Activated CD8-positive, alpha-beta memory T cell treated with anti-CD3 and anti-CD28 coated beads, Interleukin-2, amount 10 ng/mL, durations not matched to agents 7 days and 5 days (primary cell): ENCODE measurements at regions not wholly inside any gene's neighbourhood (a gene's known extent, or its start where the extent isn't known, plus 50 kb on each side); places are given as distances from the start of the nearest gene placed in this dataset.

Experiments
- ATAC-seq: fragments of 150-1000 bp; cut with Tn5 transposase; one replicate; pipeline ENCODE4 v1.10.0; 2021; ENCODE audit warnings: moderate library complexity
- CTCF ChIA-PET: fragments of 350-600 bp; sonication (Branson Sonifier 250); formaldehyde crosslinking; loops from one replicate; lab custom pipeline; 2021; ENCODE audit warnings: antibody characterized with exemption; lab: Charles Lee
- DNase-seq: peaks from one replicate; pipeline ENCODE4 v3.0.0-alpha.2; 2020
- H3K27ac Mint-ChIP-seq: one replicate; pipeline ENCODE4 v1.8.0; 2021; ENCODE audit warnings: mild to moderate bottlenecking, mixed read lengths
- H3K27me3 Mint-ChIP-seq: one replicate; pipeline ENCODE4 v1.8.0; 2021; ENCODE audit warnings: mixed read lengths
- H3K36me3 Mint-ChIP-seq: one replicate; pipeline ENCODE4 v1.8.0; 2021; ENCODE audit warnings: mild to moderate bottlenecking, mixed read lengths
- H3K4me1 Mint-ChIP-seq: one replicate; pipeline ENCODE4 v1.8.0; 2021; ENCODE audit warnings: mixed read lengths
- H3K4me3 Mint-ChIP-seq: one replicate; pipeline ENCODE4 v1.8.0; 2021; ENCODE audit warnings: mild to moderate bottlenecking, moderate library complexity, mixed read lengths
- H3K9me3 Mint-ChIP-seq: one replicate; pipeline ENCODE4 v1.8.0; 2022; ENCODE audit warnings: low read depth, mixed read lengths

DNA sequence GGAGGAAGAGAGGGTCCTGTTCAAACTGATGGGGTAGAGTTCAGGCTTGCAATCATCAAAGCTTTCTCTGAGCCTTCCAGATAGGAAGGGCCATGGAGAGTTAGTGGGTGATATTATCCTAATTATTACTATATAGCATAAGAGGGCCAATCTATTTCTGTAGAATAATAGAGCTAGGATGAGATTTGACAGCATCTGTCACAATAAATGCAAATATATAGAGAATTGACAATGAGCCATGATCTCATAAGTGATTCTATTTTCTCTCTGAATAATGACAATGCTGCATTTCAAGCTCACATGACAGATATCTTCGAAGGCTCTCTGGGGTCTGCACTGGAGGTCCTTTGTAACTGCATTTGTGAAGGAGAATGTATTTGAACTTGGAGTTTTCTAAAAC, 521.9 kb upstream of the CELF4 start:
- CTCF ChIA-PET, result no interaction called here
- Mint-ChIP-seq H3K9me3 (peaks cover 4% of the 10 kb centered on the region), H3K4me1 (no peaks in the 10 kb centered on the region), H3K27ac (no peak overlapping the region), H3K27me3 (no peaks in the 10 kb centered on the region), H3K4me3 (no peak overlapping the region), H3K36me3 (no peaks in the 10 kb centered on the region)
- ATAC-seq, result no peak
- no peak for DNase-seq

DNA sequence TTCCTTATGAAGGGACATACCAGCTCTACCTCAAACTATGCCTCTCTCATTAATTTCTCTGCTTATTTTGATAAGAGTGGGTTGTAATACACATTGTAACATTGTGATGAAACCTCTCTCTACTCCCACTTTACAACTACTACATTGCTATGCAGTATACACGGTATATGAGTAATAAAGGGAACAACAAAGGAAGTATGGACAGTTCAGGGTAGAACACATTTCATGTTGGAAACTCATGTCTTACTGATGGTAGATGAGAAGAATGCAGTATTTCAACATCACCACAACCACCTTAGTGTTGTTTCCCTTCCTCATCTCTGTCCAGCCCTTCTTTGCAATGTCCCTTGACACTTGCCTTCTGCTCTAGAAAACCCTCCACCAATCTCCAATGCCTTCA, 515.9 kb upstream of the CELF4 start:
- no peaks in the 10 kb centered on the region for H3K27me3 Mint-ChIP-seq

DNA sequence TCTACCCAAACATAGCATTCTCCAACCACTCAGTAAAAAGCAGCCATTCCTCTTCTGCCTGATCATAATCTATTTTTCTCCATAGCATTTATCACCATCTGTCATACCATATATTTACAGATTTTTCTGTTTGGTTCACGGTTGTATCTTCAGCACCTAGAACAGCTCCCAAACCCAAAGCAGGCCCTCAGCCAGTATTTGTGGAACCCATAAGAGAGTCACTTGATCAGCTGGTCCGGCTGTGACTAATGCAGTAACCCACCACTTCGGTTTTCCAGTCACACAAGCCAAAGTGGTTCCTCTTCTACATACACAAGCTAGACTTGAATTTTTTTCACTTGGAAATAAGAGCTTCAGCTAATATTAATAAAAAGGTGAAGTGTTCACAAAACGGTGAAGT, 511.6 kb upstream of the CELF4 start:
- Mint-ChIP-seq H3K4me1 (no peaks in the 10 kb centered on the region), H3K27me3 (no peaks in the 10 kb centered on the region), H3K9me3 (peaks cover 4% of the 10 kb centered on the region), H3K27ac (no peak overlapping the region), H3K36me3 (no peaks in the 10 kb centered on the region), H3K4me3 (no peak overlapping the region)
- DNase-seq (no peak), ATAC-seq (no peak)
- CTCF ChIA-PET, result no interaction called here

More for the DNA sequence above, 515.9 kb upstream of the CELF4 start:
- Mint-ChIP-seq H3K9me3 (peaks cover 4% of the 10 kb centered on the region), H3K36me3 (no peaks in the 10 kb centered on the region), H3K4me1 (no peaks in the 10 kb centered on the region), H3K4me3 (no peak overlapping the region), H3K27ac (no peak overlapping the region)
- DNase-seq, result no peak
- CTCF ChIA-PET, result no interaction called here
- no peak for ATAC-seq

DNA sequence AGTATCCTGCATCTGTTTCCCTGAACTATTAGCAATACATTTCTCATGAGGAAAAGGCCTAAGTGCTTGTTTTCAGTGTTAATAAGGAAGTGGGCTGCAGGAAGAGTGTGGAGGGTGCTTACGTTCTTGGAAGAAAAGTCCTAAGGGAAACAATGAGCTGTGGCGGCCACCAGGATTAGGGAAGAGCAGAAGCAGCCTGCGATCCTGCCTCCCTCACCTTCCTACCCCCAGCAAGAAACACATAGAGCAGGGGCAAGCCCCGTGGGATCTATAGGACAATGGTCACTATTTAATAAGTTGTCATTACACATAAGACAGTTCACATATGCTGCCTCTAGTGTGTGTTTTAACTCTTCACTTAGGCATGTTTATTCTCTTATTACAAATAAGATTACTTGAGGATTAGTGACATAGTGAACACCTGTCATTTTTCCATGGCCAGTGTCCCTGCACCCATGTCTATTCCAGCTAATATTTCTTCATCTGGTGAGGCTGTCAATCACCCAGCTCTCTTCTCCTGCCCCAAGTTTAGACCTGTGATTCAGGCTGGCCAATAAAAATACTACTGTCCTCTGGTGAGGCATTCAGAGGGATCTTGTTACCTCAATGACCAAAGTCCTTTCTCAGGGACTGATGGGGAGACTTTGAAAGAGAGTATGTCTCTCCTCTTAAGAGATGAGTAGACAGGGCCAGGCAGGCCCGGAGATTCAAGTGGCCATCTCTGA, 510.9 kb upstream of the CELF4 start:
- no peak overlapping the region for H3K27ac Mint-ChIP-seq
- no peaks in the 10 kb centered on the region for H3K4me1 Mint-ChIP-seq
- no peak overlapping the region for H3K4me3 Mint-ChIP-seq
- CTCF ChIA-PET, result no interaction called here
- H3K27me3 Mint-ChIP-seq, result no peaks in the 10 kb centered on the region
- DNase-seq (no peak), ATAC-seq (no peak)
- no peaks in the 10 kb centered on the region for H3K36me3 Mint-ChIP-seq
- peaks cover 3% of the 10 kb centered on the region for H3K9me3 Mint-ChIP-seq

DNA sequence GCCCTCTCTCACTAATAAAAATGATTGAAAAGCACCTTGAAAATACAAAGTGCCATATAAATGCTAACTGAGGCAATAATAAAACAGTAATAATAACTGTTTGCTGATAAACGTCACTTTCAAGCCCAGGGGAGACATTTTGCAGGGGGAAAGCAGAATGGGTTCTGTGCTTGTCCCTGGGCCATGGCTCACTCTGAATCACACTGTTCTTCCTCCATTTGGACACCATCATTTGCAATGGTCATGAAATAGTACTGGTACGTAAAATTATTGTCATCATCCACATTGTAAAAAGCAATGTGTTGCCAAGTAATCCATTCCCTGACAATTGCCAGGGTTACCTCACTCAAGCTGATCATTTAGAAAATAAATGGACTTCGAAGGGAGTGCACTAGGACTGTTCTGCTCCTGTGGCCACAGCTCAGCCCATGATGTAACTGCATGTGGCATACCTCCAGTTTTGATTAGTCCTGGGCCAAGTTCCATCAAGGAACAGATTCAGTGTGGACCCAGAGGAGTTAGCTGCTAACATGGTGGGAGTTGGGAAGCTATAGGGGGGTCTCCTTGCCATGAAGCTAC, 508.8 kb upstream of the CELF4 start:
- no peak for DNase-seq
- peaks cover 7% of the 10 kb centered on the region for H3K9me3 Mint-ChIP-seq
- H3K4me3 Mint-ChIP-seq, result no peak overlapping the region
- no peaks in the 10 kb centered on the region for H3K4me1 Mint-ChIP-seq
- no peaks in the 10 kb centered on the region for H3K27me3 Mint-ChIP-seq
- ATAC-seq, result no peak
- no peak overlapping the region for H3K27ac Mint-ChIP-seq
- CTCF ChIA-PET, result no interaction called here
- no peaks in the 10 kb centered on the region for H3K36me3 Mint-ChIP-seq

DNA sequence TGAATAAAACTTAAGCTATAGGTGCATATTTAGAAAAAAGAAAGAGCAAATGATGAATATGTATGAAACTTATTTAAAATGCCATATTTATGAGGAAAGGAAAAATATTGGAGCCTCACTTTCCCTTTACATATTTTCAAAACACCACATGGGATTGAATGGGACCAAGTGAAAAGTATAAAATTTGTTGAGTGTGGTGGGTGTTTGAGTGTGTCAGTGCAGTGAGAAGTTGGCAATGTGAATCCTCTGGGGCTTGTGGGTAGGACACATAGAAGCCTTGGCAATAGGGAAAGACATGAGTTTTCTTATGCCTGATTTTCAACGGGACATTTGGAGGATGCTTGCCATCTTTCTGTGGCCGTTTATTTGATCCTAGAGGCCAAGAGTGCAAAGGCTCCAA, 502.2 kb upstream of the CELF4 start:
- Mint-ChIP-seq H3K9me3 (peaks cover 8% of the 10 kb centered on the region), H3K36me3 (no peaks in the 10 kb centered on the region), H3K4me1 (no peaks in the 10 kb centered on the region), H3K4me3 (no peak overlapping the region), H3K27me3 (no peaks in the 10 kb centered on the region), H3K27ac (no peak overlapping the region)
- ATAC-seq, result no peak
- no peak for DNase-seq
- CTCF ChIA-PET, result no interaction called here

DNA sequence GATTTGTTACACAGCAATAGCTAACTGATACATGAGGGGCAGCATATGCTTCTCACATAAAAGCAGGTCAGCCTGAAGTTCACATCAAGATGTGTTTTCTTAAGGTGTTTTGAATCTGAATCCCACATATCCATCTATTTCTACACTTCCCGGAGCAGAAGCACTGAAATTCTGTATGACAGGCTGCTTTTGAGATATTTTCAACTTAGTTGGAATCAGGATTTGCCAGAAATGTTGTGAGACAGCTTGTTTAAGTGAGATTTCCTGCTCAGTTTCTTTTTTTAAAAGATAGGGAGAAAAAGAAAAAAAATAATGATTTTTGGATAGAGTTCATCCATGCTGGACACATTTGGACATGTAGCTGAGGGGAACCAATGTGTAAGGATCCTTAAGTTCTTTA, 501.5 kb upstream of the CELF4 start:
- H3K9me3 Mint-ChIP-seq, result peaks cover 10% of the 10 kb centered on the region
- ATAC-seq, result no peak
- H3K4me3 Mint-ChIP-seq, result no peak overlapping the region
- H3K36me3 Mint-ChIP-seq, result no peaks in the 10 kb centered on the region
- DNase-seq, result no peak
- no peak overlapping the region for H3K27ac Mint-ChIP-seq
- no peaks in the 10 kb centered on the region for H3K4me1 Mint-ChIP-seq
- no peaks in the 10 kb centered on the region for H3K27me3 Mint-ChIP-seq
- CTCF ChIA-PET, result no interaction called here

DNA sequence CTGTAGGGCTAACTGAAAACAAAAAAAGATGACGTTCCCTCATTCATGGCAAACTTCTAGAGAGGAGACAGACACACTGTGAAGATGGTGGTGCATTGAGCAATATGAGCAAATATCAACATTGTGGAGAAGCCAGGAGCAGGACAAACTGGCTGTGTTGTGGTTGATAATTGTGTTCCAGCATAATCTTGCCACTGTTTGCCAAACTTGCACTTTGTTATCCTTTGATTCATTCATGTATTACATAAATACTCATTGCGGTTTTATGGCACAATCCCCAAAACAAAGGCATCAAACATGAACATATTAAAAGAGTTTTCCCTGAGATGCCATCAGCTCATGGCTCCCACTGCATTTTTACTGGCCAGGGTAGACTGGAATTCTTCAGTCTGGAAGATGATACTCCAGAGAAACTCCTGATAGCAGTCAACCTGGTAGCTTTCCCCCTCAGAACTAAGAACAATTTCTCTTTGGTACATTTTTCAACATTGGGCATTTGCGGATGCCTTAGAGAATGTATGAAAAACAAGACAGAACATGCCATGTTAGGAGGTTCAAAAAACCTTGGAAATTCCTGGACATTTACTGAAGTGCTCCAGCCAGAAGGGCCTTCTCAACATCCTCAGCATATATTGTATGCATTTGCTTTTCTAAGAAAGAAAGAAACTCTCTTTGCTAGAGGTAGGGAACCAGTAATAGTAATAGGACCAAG, 487.4 kb upstream of the CELF4 start:
- no peak overlapping the region for H3K4me3 Mint-ChIP-seq
- H3K9me3 Mint-ChIP-seq, result no peaks in the 10 kb centered on the region
- no peaks in the 10 kb centered on the region for H3K27me3 Mint-ChIP-seq
- H3K4me1 Mint-ChIP-seq, result no peaks in the 10 kb centered on the region
- H3K36me3 Mint-ChIP-seq, result no peaks in the 10 kb centered on the region
- DNase-seq (no peak), ATAC-seq (no peak)
- CTCF ChIA-PET, result no interaction called here
- H3K27ac Mint-ChIP-seq, result no peak overlapping the region

DNA sequence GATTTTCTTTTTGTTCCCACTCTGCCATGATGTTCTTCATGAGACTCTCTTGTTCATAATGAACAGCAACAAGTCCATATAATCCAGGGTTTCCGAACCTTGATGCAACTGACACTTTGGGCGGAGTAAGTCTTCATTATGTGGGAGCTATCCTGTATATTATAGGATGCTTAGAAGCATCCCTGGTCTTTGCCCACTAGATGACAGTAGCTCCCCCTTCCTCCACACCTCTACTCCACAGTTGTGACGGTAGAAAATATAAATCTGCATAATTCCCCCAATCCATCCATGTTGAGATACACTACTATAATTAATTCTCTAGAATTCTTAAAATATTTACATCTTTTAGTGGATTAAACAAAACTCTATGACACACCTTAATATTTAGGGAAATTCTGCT, 482.2 kb upstream of the CELF4 start:
- no peaks in the 10 kb centered on the region for H3K36me3 Mint-ChIP-seq
- no peaks in the 10 kb centered on the region for H3K4me1 Mint-ChIP-seq
- H3K27me3 Mint-ChIP-seq, result no peaks in the 10 kb centered on the region
- no peak overlapping the region for H3K27ac Mint-ChIP-seq
- no peak overlapping the region for H3K4me3 Mint-ChIP-seq
- H3K9me3 Mint-ChIP-seq, result peaks cover 2% of the 10 kb centered on the region
- CTCF ChIA-PET, result no interaction called here
- ATAC-seq, result no peak
- no peak for DNase-seq

DNA sequence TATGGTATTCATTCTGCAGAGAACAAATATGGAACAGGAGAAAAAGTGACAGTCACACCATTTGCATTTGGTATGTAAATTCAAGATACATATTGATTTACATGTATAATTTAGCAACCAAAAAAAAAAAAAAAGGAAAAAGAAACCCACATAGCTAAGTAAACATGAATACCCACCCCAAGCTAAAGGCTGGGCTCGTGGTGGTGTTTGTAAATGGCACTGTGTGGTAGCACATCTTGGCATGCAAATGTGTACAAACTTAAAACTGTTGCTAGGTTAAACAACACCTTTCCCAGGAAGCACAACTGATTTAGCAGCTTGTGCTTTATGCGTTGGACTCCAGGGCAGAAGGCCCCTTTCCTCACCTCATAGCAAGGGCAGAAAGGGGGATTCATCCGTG, 481.1 kb upstream of the CELF4 start:
- H3K9me3 Mint-ChIP-seq, result peaks cover 2% of the 10 kb centered on the region
- H3K4me1 Mint-ChIP-seq, result no peaks in the 10 kb centered on the region
- no peaks in the 10 kb centered on the region for H3K36me3 Mint-ChIP-seq
- ATAC-seq (no peak), DNase-seq (no peak)
- no peak overlapping the region for H3K4me3 Mint-ChIP-seq
- CTCF ChIA-PET, result no interaction called here
- no peaks in the 10 kb centered on the region for H3K27me3 Mint-ChIP-seq
- no peak overlapping the region for H3K27ac Mint-ChIP-seq

DNA sequence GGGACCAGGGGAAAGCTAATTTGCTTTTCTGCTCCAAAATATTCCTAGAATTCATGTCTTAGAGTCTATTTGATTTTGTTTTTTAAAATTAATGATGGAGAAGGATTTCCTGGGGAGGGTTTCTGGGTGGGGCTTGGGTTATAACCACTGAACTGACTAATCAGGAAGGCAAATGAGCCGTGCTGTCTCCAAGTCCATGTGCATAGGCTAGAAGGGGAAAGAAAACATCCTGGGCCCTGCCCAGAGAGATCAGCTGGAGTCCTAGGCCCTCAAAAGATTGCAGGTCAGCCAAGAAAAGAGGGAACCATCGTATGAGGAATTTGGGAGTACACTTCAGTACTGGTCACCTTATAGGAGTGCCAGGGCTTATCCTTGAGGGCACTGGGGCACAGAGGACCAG, 480.2 kb upstream of the CELF4 start:
- no peak overlapping the region for H3K27ac Mint-ChIP-seq
- H3K36me3 Mint-ChIP-seq, result no peaks in the 10 kb centered on the region
- no peaks in the 10 kb centered on the region for H3K27me3 Mint-ChIP-seq
- DNase-seq (no peak), ATAC-seq (no peak)
- CTCF ChIA-PET, result no interaction called here
- H3K9me3 Mint-ChIP-seq, result peaks cover 2% of the 10 kb centered on the region
- H3K4me1 Mint-ChIP-seq, result no peaks in the 10 kb centered on the region
- H3K4me3 Mint-ChIP-seq, result no peak overlapping the region

DNA sequence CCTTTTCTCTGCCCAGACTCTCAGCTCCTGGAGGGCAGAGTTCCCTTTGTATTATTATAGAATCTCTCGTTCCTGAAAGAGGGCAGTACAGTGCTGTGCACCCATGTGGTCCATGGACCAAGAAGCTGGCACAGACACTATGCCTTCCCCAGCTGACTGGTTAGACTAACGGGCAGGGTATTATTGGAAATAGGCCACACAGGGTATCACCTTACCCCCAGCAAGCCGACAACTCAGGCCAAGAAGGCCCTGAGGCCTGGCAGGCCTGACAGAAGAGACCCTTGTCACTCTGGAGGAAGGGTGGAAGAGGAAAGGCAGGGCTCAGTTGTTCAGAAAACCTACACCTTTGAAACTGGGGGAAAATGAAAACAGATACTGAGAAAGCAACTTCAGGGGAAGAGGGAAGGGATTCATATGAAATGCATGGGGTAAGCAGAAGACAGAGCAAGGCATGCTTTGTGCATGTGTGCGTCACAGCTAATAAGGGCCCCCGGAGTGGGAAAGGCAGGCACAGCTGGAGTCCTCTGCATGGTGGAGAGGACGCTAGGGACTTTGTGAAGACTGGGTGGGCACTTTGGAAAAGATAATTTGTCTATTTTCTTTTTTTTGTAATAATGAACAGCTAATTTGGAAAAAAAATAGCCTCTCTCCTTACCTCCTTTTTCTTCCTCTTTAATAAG, 476.8 kb upstream of the CELF4 start:
- ATAC-seq, result no peak
- no peak overlapping the region for H3K4me3 Mint-ChIP-seq
- CTCF ChIA-PET, result no interaction called here

DNA sequence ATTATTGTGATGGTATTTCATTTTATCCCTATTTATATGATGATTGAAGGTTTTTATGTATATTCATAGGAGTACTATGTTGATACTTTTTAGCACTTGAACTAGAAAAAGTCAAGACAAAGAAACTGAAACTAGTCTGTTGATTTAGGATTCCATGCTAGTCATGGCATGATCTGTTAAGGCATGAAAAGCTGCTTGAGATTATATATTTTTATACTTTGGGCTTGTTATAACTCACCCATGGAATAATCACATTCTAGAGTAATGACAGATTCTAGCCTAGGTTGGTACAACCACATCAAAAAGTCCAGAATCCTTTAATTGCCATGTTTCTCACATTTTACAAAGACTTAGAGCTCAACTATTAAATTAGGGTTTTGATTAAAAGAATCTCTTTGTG, 472.6 kb upstream of the CELF4 start:
- DNase-seq (no peak), ATAC-seq (no peak)
- H3K27me3 Mint-ChIP-seq, result no peaks in the 10 kb centered on the region
- no peaks in the 10 kb centered on the region for H3K4me1 Mint-ChIP-seq
- CTCF ChIA-PET, result no interaction called here
- no peak overlapping the region for H3K27ac Mint-ChIP-seq
- H3K4me3 Mint-ChIP-seq, result no peak overlapping the region
- peaks cover 3% of the 10 kb centered on the region for H3K9me3 Mint-ChIP-seq
- no peaks in the 10 kb centered on the region for H3K36me3 Mint-ChIP-seq

More for the DNA sequence above, 476.8 kb upstream of the CELF4 start:
- Mint-ChIP-seq H3K36me3 (no peaks in the 10 kb centered on the region), H3K4me1 (no peaks in the 10 kb centered on the region), H3K9me3 (peaks cover 2% of the 10 kb centered on the region), H3K27ac (no peak overlapping the region), H3K27me3 (no peaks in the 10 kb centered on the region)
- DNase-seq, result no peak

DNA sequence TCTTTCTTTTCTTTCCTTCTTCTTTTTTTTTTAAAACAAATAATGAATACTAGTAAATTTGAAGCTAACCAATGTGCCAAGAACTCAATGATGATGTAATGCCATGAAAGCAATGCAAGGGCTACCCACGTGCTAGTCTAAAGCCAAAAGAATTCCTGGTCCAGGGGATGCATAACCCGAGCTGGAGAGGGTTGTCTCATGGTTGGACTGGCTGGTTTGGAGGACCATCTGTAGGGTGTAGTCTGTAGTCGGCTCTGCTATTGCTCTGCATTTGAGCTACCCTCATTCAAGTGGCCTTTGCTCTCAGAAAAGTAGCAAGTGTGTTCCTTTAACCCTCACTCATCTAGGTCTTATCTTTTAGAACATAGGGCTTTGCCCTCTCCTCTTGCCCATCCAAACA, 469.6 kb upstream of the CELF4 start:
- H3K27me3 Mint-ChIP-seq, result no peaks in the 10 kb centered on the region
- no peaks in the 10 kb centered on the region for H3K4me1 Mint-ChIP-seq
- H3K4me3 Mint-ChIP-seq, result no peak overlapping the region
- peaks cover 6% of the 10 kb centered on the region for H3K9me3 Mint-ChIP-seq
- H3K36me3 Mint-ChIP-seq, result no peaks in the 10 kb centered on the region
- CTCF ChIA-PET, result interaction anchor here (0.7 kb wide), 1 partner anchor 36 kb away, joined by 3 read pairs; no protein-coding TSS in a partner anchor
- DNase-seq (no peak), ATAC-seq (no peak)
- H3K27ac Mint-ChIP-seq, result no peak overlapping the region
